22Rv1 (cell line): ENCODE measurements at regions not wholly inside any gene's neighbourhood (a gene's known extent, or its start where the extent isn't known, plus 50 kb on each side); places are given as distances from the start of the nearest gene placed in this dataset.

Experiments used
- H3K27ac ChIP-seq: fragments of 450-650 bp; 2 replicates; pipeline ENCODE4 v1.5.1; 2017
- CTCF ChIP-seq: fragments of 450-650 bp; IDR thresholded peaks from 2 replicates; pipeline ENCODE4 v1.5.1; 2017; ENCODE audit warnings: mild to moderate bottlenecking
- ZFX ChIP-seq: fragments of 450-650 bp; IDR thresholded peaks from 2 replicates; pipeline ENCODE4 v1.6.1; 2017; ENCODE audit warnings: antibody characterized with exemption, borderline replicate concordance

- no peak overlapping the region for H3K27ac ChIP-seq
- TF ChIP-seq CTCF (no peak), ZFX (no peak)
Observed at GRCh38 chr6:126180585-126180984, 159.3 kb upstream of the CENPW start.

GRCh38 chr6:126181173-126181741 is 158.7 kb upstream of the CENPW start:
- no peak for TF ChIP-seq ZFX
- TF ChIP-seq CTCF: no peak
- no peak overlapping the region for H3K27ac ChIP-seq

GRCh38 chr6:126181890-126182289 is 158.0 kb upstream of the CENPW start:
- H3K27ac ChIP-seq: no peak overlapping the region
- no peak for TF ChIP-seq CTCF
- no peak for TF ChIP-seq ZFX

- TF ChIP-seq ZFX (no peak), CTCF (no peak)
- no peak overlapping the region for H3K27ac ChIP-seq
Observed at GRCh38 chr6:126182650-126183311, 157.1 kb upstream of the CENPW start.

- H3K27ac ChIP-seq: no peak overlapping the region
- no peak for TF ChIP-seq ZFX
- TF ChIP-seq CTCF: no peak
Observed at GRCh38 chr6:126185774-126186173, 154.1 kb upstream of the CENPW start.

- TF ChIP-seq ZFX: no peak
- TF ChIP-seq CTCF: no peak
- H3K27ac ChIP-seq: no peak overlapping the region
Observed at GRCh38 chr6:126188279-126188909, 151.5 kb upstream of the CENPW start.

GRCh38 chr6:126195625-126196236 is 144.2 kb upstream of the CENPW start:
- TF ChIP-seq ZFX (no peak), CTCF (no peak)
- H3K27ac ChIP-seq: no peak overlapping the region
